Mesendoderm (in vitro differentiated cells): ENCODE measurements at regions not wholly inside any gene's neighbourhood (a gene's known extent, or its start where the extent isn't known, plus 50 kb on each side); places are given as distances from the start of the nearest gene placed in this dataset.

Experiments
- DNase-seq: peaks from one replicate; pipeline ENCODE4 v3.0.0; 2013
- H2AK5ac ChIP-seq: 2 replicates; pipeline ENCODE4 v1.6.1; 2013; ENCODE audit warnings: low read length, inconsistent platforms
- H2BK120ac ChIP-seq: 2 replicates; pipeline ENCODE4 v1.6.1; 2013; ENCODE audit warnings: low read depth, mild to moderate bottlenecking, low read length, moderate library complexity, mixed read lengths
- H2BK15ac ChIP-seq: replicated peaks from 2 replicates; pipeline ENCODE4 v1.6.1; 2013; ENCODE audit warnings: low read depth, mild to moderate bottlenecking, moderate library complexity
- H2BK5ac ChIP-seq: 2 replicates; pipeline ENCODE4 v1.6.1; 2013; ENCODE audit warnings: low read length, inconsistent platforms
- H3K18ac ChIP-seq: 2 replicates; pipeline ENCODE4 v1.6.1; 2013; ENCODE audit warnings: mild to moderate bottlenecking, low read length, mixed read lengths
- H3K23ac ChIP-seq: one replicate; pipeline ENCODE4 v1.6.1; 2013; ENCODE audit warnings: low read length
- H3K27ac ChIP-seq: 2 replicates; pipeline ENCODE4 v1.5.1; 2013; ENCODE audit warnings: low read depth, mild to moderate bottlenecking, inconsistent platforms, low read length, moderate library complexity
- H3K27me3 ChIP-seq: 2 replicates; pipeline ENCODE4 v1.6.1; 2013; ENCODE audit warnings: low read length, control low read depth, mild to moderate bottlenecking, inconsistent platforms; ENCODE audit not compliant: insufficient read depth, poor library complexity
- H3K36me3 ChIP-seq: 2 replicates; pipeline ENCODE4 v1.6.1; 2013; ENCODE audit warnings: low read length, inconsistent platforms; ENCODE audit not compliant: control insufficient read depth, insufficient read depth
- H3K4ac ChIP-seq: one replicate; pipeline ENCODE4 v1.6.1; 2013; ENCODE audit warnings: low read depth, mild to moderate bottlenecking, low read length, moderate library complexity
- H3K4me1 ChIP-seq: 2 replicates; pipeline ENCODE4 v1.6.1; 2013; ENCODE audit warnings: low read depth, low read length, inconsistent platforms; ENCODE audit not compliant: control insufficient read depth
- H3K4me2 ChIP-seq: 2 replicates; pipeline ENCODE4 v1.6.1; 2013; ENCODE audit warnings: low read length
- H3K4me3 ChIP-seq: 2 replicates; pipeline ENCODE4 v1.5.1; 2013; ENCODE audit warnings: mild to moderate bottlenecking, low read length
- H3K56ac ChIP-seq: one replicate; pipeline ENCODE4 v1.6.1; 2013; ENCODE audit warnings: low read length
- H3K79me1 ChIP-seq: 2 replicates; pipeline ENCODE4 v1.6.1; 2013; ENCODE audit warnings: low read length, inconsistent platforms
- H3K79me2 ChIP-seq: 2 replicates; pipeline ENCODE4 v1.6.1; 2013; ENCODE audit warnings: mild to moderate bottlenecking, low read length; ENCODE audit not compliant: control insufficient read depth, insufficient read depth
- H3K9ac ChIP-seq: 2 replicates; pipeline ENCODE4 v1.6.1; 2013; ENCODE audit warnings: low read length, inconsistent platforms
- H4K5ac ChIP-seq: one replicate; pipeline ENCODE4 v1.6.1; 2013; ENCODE audit warnings: low read length
- H4K8ac ChIP-seq: one replicate; pipeline ENCODE4 v1.6.1; 2013; ENCODE audit warnings: low read depth, mild to moderate bottlenecking, control low read depth, low read length, moderate library complexity
- WGBS: extraction: QIAGEN DNeasy Blood & Tissue Kit; methylation state at CpG from one replicate; pipeline ENCODE4 v1.1.7; 2013; ENCODE audit warnings: low lambda C conversion rate, missing lambda C conversion rate; ENCODE audit not compliant: insufficient coverage; ENCODE audit errors: extremely low coverage; 5-methylcytosine and 5-hydroxymethylcytosine counted together

- Histone ChIP-seq H3K79me2 (no peaks in the 10 kb centered on the region), H2BK120ac (no peak overlapping the region)
Measured at GRCh38 chr10:23606456-23606855, 167.6 kb downstream of the OTUD1 start.

GRCh38 chr10:23608926-23609325 lies 170.1 kb downstream of the OTUD1 start:
- no peak overlapping the region for H2BK15ac ChIP-seq
- no peaks in the 10 kb centered on the region for H3K27me3 ChIP-seq
- H3K18ac ChIP-seq = no peak overlapping the region
- no peak overlapping the region for H4K5ac ChIP-seq
- H3K56ac ChIP-seq = no peak overlapping the region
- H4K8ac ChIP-seq = no peak overlapping the region
- H2AK5ac ChIP-seq = no peak overlapping the region
- H3K4me1 ChIP-seq = no peaks in the 10 kb centered on the region
- WGBS = no CpG with 5 or more reads among the region's 7 CpGs
- H3K4ac ChIP-seq = no peak overlapping the region
- H3K36me3 ChIP-seq = no peaks in the 10 kb centered on the region
- no peak overlapping the region for H2BK5ac ChIP-seq
- no peak overlapping the region for H3K4me3 ChIP-seq
- no peak for DNase-seq
- H3K27ac ChIP-seq = no peak overlapping the region
- H3K4me2 ChIP-seq = no peak overlapping the region
- H3K9ac ChIP-seq = no peak overlapping the region
- H3K79me1 ChIP-seq = no peaks in the 10 kb centered on the region
- no peaks in the 10 kb centered on the region for H3K79me2 ChIP-seq
- H3K23ac ChIP-seq = no peak overlapping the region
- H2BK120ac ChIP-seq = no peak overlapping the region

More at GRCh38 chr10:23606456-23606855, 167.6 kb downstream of the OTUD1 start:
- Histone ChIP-seq H3K23ac (no peak overlapping the region), H3K9ac (no peak overlapping the region), H2BK15ac (no peak overlapping the region), H3K4me1 (no peaks in the 10 kb centered on the region), H3K56ac (no peak overlapping the region), H3K27ac (no peak overlapping the region), H2AK5ac (no peak overlapping the region), H3K4ac (no peak overlapping the region), H4K5ac (no peak overlapping the region), H3K18ac (no peak overlapping the region), H3K79me1 (no peaks in the 10 kb centered on the region), H3K36me3 (no peaks in the 10 kb centered on the region), H4K8ac (no peak overlapping the region), H3K4me3 (no peak overlapping the region), H3K27me3 (no peaks in the 10 kb centered on the region), H2BK5ac (no peak overlapping the region), H3K4me2 (no peak overlapping the region)
- no peak for DNase-seq
- no CpG with 5 or more reads among the region's 7 CpGs for WGBS

- no peak overlapping the region for H3K4ac ChIP-seq
- H3K79me1 ChIP-seq = no peaks in the 10 kb centered on the region
- H3K56ac ChIP-seq = no peak overlapping the region
- no peaks in the 10 kb centered on the region for H3K36me3 ChIP-seq
- H4K5ac ChIP-seq = no peak overlapping the region
- no peaks in the 10 kb centered on the region for H3K79me2 ChIP-seq
- H3K9ac ChIP-seq = no peak overlapping the region
- no peak overlapping the region for H2BK5ac ChIP-seq
- H3K27ac ChIP-seq = no peak overlapping the region
- H2AK5ac ChIP-seq = no peak overlapping the region
- no CpG with 5 or more reads among the region's 4 CpGs for WGBS
- no peak overlapping the region for H3K4me3 ChIP-seq
- H3K18ac ChIP-seq = no peak overlapping the region
- no peak for DNase-seq
- H2BK15ac ChIP-seq = no peak overlapping the region
- no peaks in the 10 kb centered on the region for H3K4me1 ChIP-seq
- no peak overlapping the region for H3K23ac ChIP-seq
- H4K8ac ChIP-seq = no peak overlapping the region
- H3K4me2 ChIP-seq = no peak overlapping the region
- H3K27me3 ChIP-seq = no peaks in the 10 kb centered on the region
- no peak overlapping the region for H2BK120ac ChIP-seq
Measured at GRCh38 chr10:23610626-23611307, 171.9 kb downstream of the OTUD1 start.

- H3K9ac ChIP-seq = no peak overlapping the region
- no peak overlapping the region for H3K27ac ChIP-seq
- H3K4ac ChIP-seq = no peak overlapping the region
- no peaks in the 10 kb centered on the region for H3K4me1 ChIP-seq
- no peak overlapping the region for H3K4me2 ChIP-seq
- no peaks in the 10 kb centered on the region for H3K79me2 ChIP-seq
- no peak overlapping the region for H3K18ac ChIP-seq
- DNase-seq = no peak
- no peaks in the 10 kb centered on the region for H3K79me1 ChIP-seq
- no peak overlapping the region for H4K5ac ChIP-seq
- H3K56ac ChIP-seq = no peak overlapping the region
- no peak overlapping the region for H4K8ac ChIP-seq
- no peak overlapping the region for H2BK15ac ChIP-seq
- no peak overlapping the region for H2BK120ac ChIP-seq
- WGBS = no CpG with 5 or more reads among the region's 6 CpGs
- H3K27me3 ChIP-seq = no peaks in the 10 kb centered on the region
- H3K36me3 ChIP-seq = no peaks in the 10 kb centered on the region
- H2AK5ac ChIP-seq = no peak overlapping the region
- H3K23ac ChIP-seq = no peak overlapping the region
- H3K4me3 ChIP-seq = no peak overlapping the region
- H2BK5ac ChIP-seq = no peak overlapping the region
Measured at GRCh38 chr10:23611308-23612029, 172.6 kb downstream of the OTUD1 start.

- H3K36me3 ChIP-seq = no peaks in the 10 kb centered on the region
- no CpG with 5 or more reads among the region's 2 CpGs for WGBS
- DNase-seq = no peak
Measured at GRCh38 chr10:23613900-23614299, 175.0 kb downstream of the OTUD1 start.

More at GRCh38 chr10:23613900-23614299, 175.0 kb downstream of the OTUD1 start:
- no peak overlapping the region for H3K27ac ChIP-seq
- no peak overlapping the region for H3K9ac ChIP-seq
- no peak overlapping the region for H2BK5ac ChIP-seq
- no peak overlapping the region for H3K4me2 ChIP-seq
- H4K5ac ChIP-seq = no peak overlapping the region
- H3K27me3 ChIP-seq = no peaks in the 10 kb centered on the region
- H2AK5ac ChIP-seq = no peak overlapping the region
- H3K4me1 ChIP-seq = no peaks in the 10 kb centered on the region
- no peaks in the 10 kb centered on the region for H3K79me2 ChIP-seq
- H3K4ac ChIP-seq = no peak overlapping the region
- no peak overlapping the region for H3K18ac ChIP-seq
- H2BK15ac ChIP-seq = no peak overlapping the region
- H4K8ac ChIP-seq = no peak overlapping the region
- H3K79me1 ChIP-seq = no peaks in the 10 kb centered on the region
- no peak overlapping the region for H3K23ac ChIP-seq
- H3K4me3 ChIP-seq = no peak overlapping the region
- H2BK120ac ChIP-seq = no peak overlapping the region
- no peak overlapping the region for H3K56ac ChIP-seq
